SU-DHL-6 (cell line): ENCODE measurements at regions not wholly inside any gene's neighbourhood (a gene's known extent, or its start where the extent isn't known, plus 50 kb on each side); places are given as distances from the start of the nearest gene placed in this dataset.

Experiments used
- H2AFZ ChIP-seq: fragments of 200-600 bp; sonication (generic); 2 replicates; pipeline ENCODE4 v1.6.1; 2014; ENCODE audit warnings: low read depth, mild to moderate bottlenecking, moderate library complexity, mixed read lengths, antibody characterized with exemption, low read length; ENCODE audit not compliant: severe bottlenecking
- H3F3A ChIP-seq: fragments of 200-600 bp; shearing (Covaris generic); 2 replicates; pipeline ENCODE4 v1.6.0; 2016; ENCODE audit warnings: antibody characterized with exemption, mild to moderate bottlenecking; ENCODE audit not compliant: insufficient read depth
- H3K27ac ChIP-seq: fragments of 200-600 bp; sonication (generic); 2 replicates; pipeline ENCODE4 v1.5.1; 2016; ENCODE audit warnings: low read depth, mild to moderate bottlenecking, low read length, moderate library complexity, mixed read lengths
- H3K27me3 ChIP-seq: fragments of 200-600 bp; sonication (generic), shearing (Covaris generic); 2 replicates; pipeline ENCODE4 v1.6.0; 2014; ENCODE audit warnings: mild to moderate bottlenecking, low read length
- H3K36me3 ChIP-seq: fragments of 200-600 bp; sonication (generic); 2 replicates; pipeline ENCODE4 v1.6.1; 2014; ENCODE audit warnings: mild to moderate bottlenecking, low read length, mixed read lengths
- H3K4me2 ChIP-seq: fragments of 300-600, 200-600 bp; shearing (Covaris generic), sonication (generic); 2 replicates; pipeline ENCODE4 v1.6.0; 2014; ENCODE audit warnings: low read length, low read depth, mild to moderate bottlenecking; ENCODE audit not compliant: poor library complexity, severe bottlenecking
- H3K4me3 ChIP-seq: fragments of 200-600 bp; sonication (generic); 2 replicates; pipeline ENCODE4 v1.5.1; 2014; ENCODE audit warnings: antibody characterized with exemption, low read length, mild to moderate bottlenecking, mixed read lengths; ENCODE audit not compliant: insufficient read depth, poor library complexity, severe bottlenecking
- H3K79me2 ChIP-seq: fragments of 200-600 bp; sonication (generic); 2 replicates; pipeline ENCODE4 v1.6.1; 2014; ENCODE audit warnings: mild to moderate bottlenecking, low read length, moderate library complexity; ENCODE audit not compliant: insufficient read depth
- H3K9ac ChIP-seq: fragments of 200-600 bp; sonication (generic); 2 replicates; pipeline ENCODE4 v1.7.0; 2014; ENCODE audit warnings: mild to moderate bottlenecking, low read length
- H3K9me2 ChIP-seq: fragments of 200-600 bp; sonication (generic); replicated peaks from 2 replicates; pipeline ENCODE4 v1.6.1; 2014; ENCODE audit warnings: low read length; ENCODE audit not compliant: insufficient read depth
- H3K9me3 ChIP-seq: fragments of 200-600 bp; sonication (generic); 2 replicates; pipeline ENCODE4 v1.6.1; 2014; ENCODE audit warnings: low read length, mixed read lengths; ENCODE audit not compliant: insufficient read depth
- H4K20me1 ChIP-seq: fragments of 200-600 bp; sonication (generic); 2 replicates; pipeline ENCODE4 v1.6.1; 2014; ENCODE audit warnings: low read depth, mild to moderate bottlenecking, antibody characterized with exemption, low read length, moderate library complexity, mixed read lengths
- EZH2phosphoT487 ChIP-seq: fragments of 200-600 bp; sonication (generic), shearing (Covaris generic); conservative IDR thresholded peaks from 2 replicates; pipeline ENCODE4 v1.6.1; 2018; ENCODE audit warnings: mild to moderate bottlenecking, antibody characterized with exemption, low read length, moderate library complexity, mixed read lengths
- TF ChIP-seq, protein P1 (sequence below): fragments of 200-600 bp; sonication (generic); IDR thresholded peaks from one replicate; pipeline ENCODE4 v1.5.1; 2017; ENCODE audit warnings: antibody characterized with exemption, mild to moderate bottlenecking, low read length, moderate library complexity; ENCODE audit not compliant: insufficient read depth, poor library complexity, severe bottlenecking

- no peak overlapping the region for H3K4me3 ChIP-seq
- H3K36me3 ChIP-seq = no peaks in the 10 kb centered on the region
- H3K79me2 ChIP-seq = no peaks in the 10 kb centered on the region
- TF ChIP-seq EZH2phosphoT487 = no peak
- TF ChIP-seq, protein P1, sequence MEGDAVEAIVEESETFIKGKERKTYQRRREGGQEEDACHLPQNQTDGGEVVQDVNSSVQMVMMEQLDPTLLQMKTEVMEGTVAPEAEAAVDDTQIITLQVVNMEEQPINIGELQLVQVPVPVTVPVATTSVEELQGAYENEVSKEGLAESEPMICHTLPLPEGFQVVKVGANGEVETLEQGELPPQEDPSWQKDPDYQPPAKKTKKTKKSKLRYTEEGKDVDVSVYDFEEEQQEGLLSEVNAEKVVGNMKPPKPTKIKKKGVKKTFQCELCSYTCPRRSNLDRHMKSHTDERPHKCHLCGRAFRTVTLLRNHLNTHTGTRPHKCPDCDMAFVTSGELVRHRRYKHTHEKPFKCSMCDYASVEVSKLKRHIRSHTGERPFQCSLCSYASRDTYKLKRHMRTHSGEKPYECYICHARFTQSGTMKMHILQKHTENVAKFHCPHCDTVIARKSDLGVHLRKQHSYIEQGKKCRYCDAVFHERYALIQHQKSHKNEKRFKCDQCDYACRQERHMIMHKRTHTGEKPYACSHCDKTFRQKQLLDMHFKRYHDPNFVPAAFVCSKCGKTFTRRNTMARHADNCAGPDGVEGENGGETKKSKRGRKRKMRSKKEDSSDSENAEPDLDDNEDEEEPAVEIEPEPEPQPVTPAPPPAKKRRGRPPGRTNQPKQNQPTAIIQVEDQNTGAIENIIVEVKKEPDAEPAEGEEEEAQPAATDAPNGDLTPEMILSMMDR = no peak
- no peak overlapping the region for H2AFZ ChIP-seq
- H3K9me2 ChIP-seq = no peaks in the 10 kb centered on the region
- H3F3A ChIP-seq = no peaks in the 10 kb centered on the region
- H4K20me1 ChIP-seq = no peaks in the 10 kb centered on the region
- no peak overlapping the region for H3K27ac ChIP-seq
- H3K9ac ChIP-seq = no peak overlapping the region
- H3K4me2 ChIP-seq = no peak overlapping the region
- H3K9me3 ChIP-seq = no peaks in the 10 kb centered on the region
- no peaks in the 10 kb centered on the region for H3K27me3 ChIP-seq
These were observed 220.1 kb upstream of the NCKAP5 start for GRCh38 chr2:133788386-133788785.

DNA sequence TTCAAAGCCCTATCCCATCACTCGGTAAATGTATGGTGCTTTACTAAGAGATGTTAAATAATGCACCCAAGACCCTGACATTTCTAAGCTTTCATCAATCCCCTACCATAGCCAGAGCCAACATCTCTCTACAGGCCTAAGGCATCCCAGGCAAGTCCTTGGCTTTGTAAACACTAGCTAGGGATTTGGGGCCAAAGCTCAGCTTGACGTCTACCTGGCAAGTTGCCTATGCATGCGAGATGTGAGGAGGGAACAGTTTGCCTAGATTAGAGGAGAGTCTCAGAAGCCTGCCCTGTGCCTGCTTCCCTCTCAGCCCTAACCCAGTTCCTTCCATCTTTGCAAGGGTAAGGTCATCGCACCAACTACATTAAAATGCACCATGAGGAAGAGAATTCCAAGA, 221.5 kb upstream of the NCKAP5 start:
- H3K9me2 ChIP-seq = no peaks in the 10 kb centered on the region
- H3K79me2 ChIP-seq = no peaks in the 10 kb centered on the region
- no peak overlapping the region for H3K27ac ChIP-seq
- H3K27me3 ChIP-seq = no peaks in the 10 kb centered on the region
- no peak for TF ChIP-seq EZH2phosphoT487
- TF ChIP-seq, protein P1 = no peak
- no peak overlapping the region for H3K4me3 ChIP-seq
- H3K36me3 ChIP-seq = no peaks in the 10 kb centered on the region
- H3K9ac ChIP-seq = no peak overlapping the region
- H3K4me2 ChIP-seq = no peak overlapping the region
- no peaks in the 10 kb centered on the region for H4K20me1 ChIP-seq
- no peaks in the 10 kb centered on the region for H3F3A ChIP-seq
- no peaks in the 10 kb centered on the region for H3K9me3 ChIP-seq
- no peak overlapping the region for H2AFZ ChIP-seq

- Histone ChIP-seq H3K9me3 (no peaks in the 10 kb centered on the region), H3K9me2 (no peaks in the 10 kb centered on the region), H3F3A (no peaks in the 10 kb centered on the region), H3K79me2 (no peaks in the 10 kb centered on the region), H3K4me2 (no peak overlapping the region), H3K36me3 (no peaks in the 10 kb centered on the region), H4K20me1 (no peaks in the 10 kb centered on the region), H2AFZ (no peak overlapping the region), H3K27ac (no peak overlapping the region), H3K27me3 (no peaks in the 10 kb centered on the region), H3K4me3 (no peak overlapping the region), H3K9ac (no peak overlapping the region)
- no peak for TF ChIP-seq EZH2phosphoT487
- TF ChIP-seq, protein P1 = no peak
These were observed 222.4 kb upstream of the NCKAP5 start for GRCh38 chr2:133790711-133791110.
